ENCODE measurements at regions not wholly inside any gene's neighbourhood (a gene's known extent, or its start where the extent isn't known, plus 50 kb on each side); places are given as distances from the start of the nearest gene placed in this dataset.
"Not testable (repeated sequence)": the region's sequence is repeated elsewhere in the genome, so short reads cannot be mapped to it uniquely, and the experiment has no call there.

GRCh38 chr2:84301717-84302116 is 157.4 kb downstream of the SUCLG1 start:
- 84 to 95% methylated on average over 6 of the region's 6 CpGs for WGBS, 2 donors
- H3K9me3 ChIP-seq, result no peaks in the 10 kb centered on the region
- TF ChIP-seq, protein P1, sequence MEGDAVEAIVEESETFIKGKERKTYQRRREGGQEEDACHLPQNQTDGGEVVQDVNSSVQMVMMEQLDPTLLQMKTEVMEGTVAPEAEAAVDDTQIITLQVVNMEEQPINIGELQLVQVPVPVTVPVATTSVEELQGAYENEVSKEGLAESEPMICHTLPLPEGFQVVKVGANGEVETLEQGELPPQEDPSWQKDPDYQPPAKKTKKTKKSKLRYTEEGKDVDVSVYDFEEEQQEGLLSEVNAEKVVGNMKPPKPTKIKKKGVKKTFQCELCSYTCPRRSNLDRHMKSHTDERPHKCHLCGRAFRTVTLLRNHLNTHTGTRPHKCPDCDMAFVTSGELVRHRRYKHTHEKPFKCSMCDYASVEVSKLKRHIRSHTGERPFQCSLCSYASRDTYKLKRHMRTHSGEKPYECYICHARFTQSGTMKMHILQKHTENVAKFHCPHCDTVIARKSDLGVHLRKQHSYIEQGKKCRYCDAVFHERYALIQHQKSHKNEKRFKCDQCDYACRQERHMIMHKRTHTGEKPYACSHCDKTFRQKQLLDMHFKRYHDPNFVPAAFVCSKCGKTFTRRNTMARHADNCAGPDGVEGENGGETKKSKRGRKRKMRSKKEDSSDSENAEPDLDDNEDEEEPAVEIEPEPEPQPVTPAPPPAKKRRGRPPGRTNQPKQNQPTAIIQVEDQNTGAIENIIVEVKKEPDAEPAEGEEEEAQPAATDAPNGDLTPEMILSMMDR (IDR thresholded peaks at IDR 0.05), result no peak

GRCh38 chr2:84300696-84301029 is 158.4 kb downstream of the SUCLG1 start:
- WGBS, 2 donors, result 62 to 63% methylated on average over 4 of the region's 4 CpGs
- ATAC-seq (no peak), FAIRE-seq (no peak), DNase-seq (no peak)
- H3K9me3 ChIP-seq, result no peaks in the 10 kb centered on the region
- intact Hi-C loops (cut with DNase I), result loop anchor here in 2 of 3 donors (5.0 to 10.0 kb wide), 2 partner anchors 276 to 283 kb away; no protein-coding TSS in a partner anchor
- no peak overlapping the region for H3K4me3 ChIP-seq
- TF ChIP-seq, protein P1 (IDR thresholded peaks at IDR 0.05), result no peak
- no peaks in the 10 kb centered on the region for H3K4me1 ChIP-seq
- no peaks in the 10 kb centered on the region for H3K27me3 ChIP-seq
- no peaks in the 10 kb centered on the region for H3K36me3 ChIP-seq
- no peak overlapping the region for H3K27ac ChIP-seq

More at GRCh38 chr2:84301717-84302116, 157.4 kb downstream of the SUCLG1 start:
- H3K27ac ChIP-seq, result no peak overlapping the region
- H3K4me1 ChIP-seq, result no peaks in the 10 kb centered on the region
- H3K4me3 ChIP-seq, result no peak overlapping the region
- intact Hi-C loops (cut with DNase I), result loop anchor here in 2 of 3 donors (5.0 to 10.0 kb wide), 2 partner anchors 277 to 284 kb away; no protein-coding TSS in a partner anchor
- ATAC-seq, result no peak
- no peak for FAIRE-seq
- no peaks in the 10 kb centered on the region for H3K27me3 ChIP-seq
- DNase-seq, result no peak
- no peaks in the 10 kb centered on the region for H3K36me3 ChIP-seq

DNA sequence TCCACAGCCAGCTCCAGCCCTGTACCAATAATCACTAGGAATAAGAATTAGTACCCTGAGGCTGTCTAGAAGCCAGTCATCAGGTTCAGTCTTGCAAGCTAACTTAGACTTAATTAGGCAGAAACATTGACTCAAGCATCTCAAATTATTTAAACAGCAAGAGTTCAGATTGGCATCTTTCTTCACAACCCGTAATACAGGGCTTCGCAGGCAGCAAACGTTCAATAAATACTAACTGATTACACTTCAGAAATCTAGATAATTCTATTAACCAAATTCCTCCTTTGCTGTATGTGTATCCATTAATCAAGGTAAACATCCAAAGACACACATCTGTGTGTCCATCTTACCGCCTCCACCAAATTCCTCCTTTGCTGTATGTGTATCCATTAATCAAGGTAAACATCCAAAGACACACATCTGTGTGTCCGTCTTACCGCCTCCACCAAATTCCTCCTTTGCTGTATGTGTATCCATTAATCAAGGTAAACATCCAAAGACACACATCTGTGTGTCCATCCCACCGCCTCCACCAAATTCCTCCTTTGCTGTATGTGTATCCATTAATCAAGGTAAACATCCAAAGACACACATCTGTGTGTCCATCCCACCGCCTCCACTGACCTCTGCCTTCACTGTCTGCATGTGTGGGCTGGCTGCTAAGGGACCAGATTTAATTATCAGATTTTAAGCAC is 158.9 kb downstream of the SUCLG1 start:
- H3K27ac ChIP-seq, ATAC-seq, H3K36me3 ChIP-seq, FAIRE-seq, DNase-seq, H3K4me1 ChIP-seq, H3K4me3 ChIP-seq, H3K9me3 ChIP-seq, H3K27me3 ChIP-seq: not testable (repeated sequence)
- intact Hi-C loops (cut with DNase I), result loop anchor here in 2 of 3 donors (5.0 to 10.0 kb wide), 2 partner anchors 275 to 283 kb away; no protein-coding TSS in a partner anchor
- 42 to 54% methylated on average over 8 of the region's 8 CpGs for WGBS, 2 donors

DNA sequence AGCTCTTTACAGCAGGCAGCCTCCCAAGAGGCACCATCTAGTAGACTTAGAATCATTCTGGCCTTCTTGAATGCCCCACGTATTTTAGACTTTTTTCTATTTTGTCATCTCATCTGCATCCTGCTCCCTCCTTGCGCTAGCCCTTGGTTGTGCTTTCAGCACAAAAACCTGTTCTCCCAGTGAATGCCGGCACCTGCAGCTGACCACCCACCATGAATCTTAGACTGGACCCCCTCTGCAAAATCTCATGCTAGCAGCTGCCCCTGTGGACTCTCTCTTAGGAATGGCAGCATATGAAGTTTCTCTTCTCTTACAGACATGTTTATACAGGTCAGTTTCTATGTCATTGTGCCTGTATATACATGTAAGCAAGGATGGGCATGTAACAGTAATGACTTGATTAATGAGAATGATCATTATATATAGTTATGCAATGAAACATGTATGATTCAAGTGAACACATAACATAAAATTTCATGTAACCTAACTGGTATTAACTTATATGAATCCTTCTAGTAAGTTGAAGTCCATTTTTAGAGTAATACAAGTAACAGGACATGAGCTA is 159.8 kb downstream of the SUCLG1 start:
- 65 to 82% methylated on average over 3 of the region's 3 CpGs for WGBS, 2 donors
- no peaks in the 10 kb centered on the region for H3K4me1 ChIP-seq
- ATAC-seq, result no peak

GRCh38 chr2:84297155-84297554 is 161.9 kb downstream of the SUCLG1 start:
- Histone ChIP-seq H3K27me3 (no peaks in the 10 kb centered on the region), H3K9me3 (no peaks in the 10 kb centered on the region), H3K27ac (no peak overlapping the region), H3K4me1 (no peaks in the 10 kb centered on the region), H3K36me3 (no peaks in the 10 kb centered on the region), H3K4me3 (no peak overlapping the region)
- ATAC-seq (no peak), FAIRE-seq (no peak), DNase-seq (no peak)
- intact Hi-C loops (cut with DNase I), result no loop called here
- 38% methylated on average over 3 of the region's 3 CpGs for WGBS, 2 donors
- TF ChIP-seq, protein P1 (IDR thresholded peaks at IDR 0.05), result no peak

More for the DNA sequence above, 159.8 kb downstream of the SUCLG1 start:
- Histone ChIP-seq H3K9me3 (no peaks in the 10 kb centered on the region), H3K27ac (no peak overlapping the region), H3K27me3 (no peaks in the 10 kb centered on the region), H3K4me3 (no peak overlapping the region), H3K36me3 (no peaks in the 10 kb centered on the region)
- TF ChIP-seq, protein P1 (IDR thresholded peaks at IDR 0.05), result no peak
- no peak for FAIRE-seq
- no peak for DNase-seq
- intact Hi-C loops (cut with DNase I), result no loop called here

All from pancreas (tissue), 10 donors.